H1 (cell line): ENCODE measurements at regions not wholly inside any gene's neighbourhood (a gene's known extent, or its start where the extent isn't known, plus 50 kb on each side); places are given as distances from the start of the nearest gene placed in this dataset.

ENCODE experiments used
- CTCF ChIA-PET: fragments of 300-600 bp; sonication (Branson Sonifier 250); formaldehyde crosslinking; loops from one replicate; lab custom pipeline; 2021; ENCODE audit not compliant: partially characterized antibody; lab: Charles Lee
- POLR2A ChIA-PET: fragments of 300-600 bp; sonication (Branson Sonifier 250); formaldehyde crosslinking; loops from one replicate; lab custom pipeline; 2021; ENCODE audit warnings: inconsistent platforms; ENCODE audit not compliant: partially characterized antibody; lab: Charles Lee
- DNase-seq, 2 experiments: peaks; one replicate each; pipeline versions ENCODE4 v3.0.0 to v3.0.0-alpha.2; 2010 to 2022; ENCODE audit warnings: low spot score in 2 of 2, low read depth in 1 of 2, mixed read lengths in 1 of 2
- FAIRE-seq: peaks from 2 replicates; lab custom pipeline; 2011; peaks lifted over from hg19 to GRCh38; lab: Jason Lieb, UNC
- H2AFZ ChIP-seq: 2 replicates; pipeline ENCODE4 v1.8.1; 2012; ENCODE audit warnings: low read length, inconsistent platforms
- H2AK5ac ChIP-seq: 2 replicates; pipeline ENCODE4 v1.6.1; 2013; ENCODE audit warnings: low read depth, low read length
- H2BK120ac ChIP-seq: replicated peaks from 2 replicates; pipeline ENCODE3; 2013; ENCODE audit warnings: low read depth, low read length, inconsistent platforms
- H2BK12ac ChIP-seq: 2 replicates; pipeline ENCODE4 v1.6.1; 2013; ENCODE audit warnings: low read depth, low read length
- H2BK15ac ChIP-seq: 2 replicates; pipeline ENCODE4 v1.6.1; 2013; ENCODE audit warnings: low read length
- H2BK20ac ChIP-seq: 2 replicates; pipeline ENCODE4 v1.6.1; 2013; ENCODE audit warnings: low read length
- H2BK5ac ChIP-seq: 2 replicates; pipeline ENCODE4 v1.6.1; 2013; ENCODE audit warnings: low read depth, low read length
- H3K14ac ChIP-seq: 2 replicates; pipeline ENCODE4 v1.6.1; 2013; ENCODE audit warnings: inconsistent platforms; ENCODE audit not compliant: insufficient read length
- H3K18ac ChIP-seq: 2 replicates; pipeline ENCODE4 v1.6.1; 2013; ENCODE audit warnings: low read length; ENCODE audit errors: extremely low read depth
- H3K23ac ChIP-seq: 2 replicates; pipeline ENCODE4 v1.6.1; 2013; ENCODE audit warnings: inconsistent platforms; ENCODE audit not compliant: insufficient read length
- H3K23me2 ChIP-seq: 2 replicates; pipeline ENCODE4 v1.6.1; 2013; ENCODE audit warnings: low read depth, low read length
- H3K27ac ChIP-seq: 2 replicates; pipeline ENCODE4 v1.6.1; 2011; ENCODE audit warnings: low read depth, low read length, inconsistent platforms
- H3K27me3 ChIP-seq, 4 experiments: replicated peaks in 1 of 4; 1 replicate in 1 of 4; 2 replicates in 3 of 4; pipeline versions ENCODE4 v1.6.1 to v1.8.1; 2011 to 2013; ENCODE audit warnings: low read length in 3 of 4, mild to moderate bottlenecking in 3 of 4, inconsistent platforms in 2 of 4, mixed read lengths in 2 of 4, moderate library complexity in 1 of 4; ENCODE audit not compliant: control insufficient read depth in 3 of 4, insufficient read depth in 3 of 4; ENCODE audit errors: extremely low read depth in 1 of 4
- H3K36me3 ChIP-seq, 4 experiments: 2 replicates each; pipeline versions ENCODE4 v1.6.1 to v1.8.1; 2011 to 2013; ENCODE audit warnings: mild to moderate bottlenecking in 4 of 4, low read length in 3 of 4, moderate library complexity in 2 of 4, control low read depth in 1 of 4, inconsistent platforms in 1 of 4; ENCODE audit not compliant: insufficient read depth in 4 of 4, control insufficient read depth in 2 of 4
- H3K4ac ChIP-seq: replicated peaks from 2 replicates; pipeline ENCODE3; 2013; ENCODE audit warnings: low read length, low read depth, mixed read lengths, inconsistent platforms; ENCODE audit not compliant: insufficient read length
- H3K4me1 ChIP-seq, 4 experiments: replicated peaks in 1 of 4; 1 replicate in 1 of 4; 2 replicates in 3 of 4; pipeline versions ENCODE4 v1.6.1 to v1.8.1; 2011 to 2013; ENCODE audit warnings: low read length in 3 of 4, inconsistent platforms in 2 of 4, mixed read lengths in 1 of 4; ENCODE audit not compliant: insufficient read depth in 4 of 4, control insufficient read depth in 3 of 4
- H3K4me2 ChIP-seq, 2 experiments: 2 replicates each; pipeline versions ENCODE4 v1.6.1 to v1.8.1; 2011 to 2013; ENCODE audit warnings: low read depth in 2 of 2, low read length in 2 of 2, control low read depth in 1 of 2, inconsistent platforms in 1 of 2, mild to moderate bottlenecking in 1 of 2; ENCODE audit not compliant: insufficient read depth in 1 of 2
- H3K4me3 ChIP-seq, 4 experiments: fragments of 200-600, 300-600 bp in 1 of 4; sonication (generic), shearing (Covaris generic), sonication (Bioruptor Twin) in 1 of 4; 2 replicates each; pipeline versions ENCODE4 v1.5.1 to v1.8.1; 2011 to 2016; ENCODE audit warnings: low read length in 4 of 4, low read depth in 3 of 4, control low read depth in 2 of 4, inconsistent platforms in 2 of 4, mild to moderate bottlenecking in 2 of 4, mixed read lengths in 1 of 4, moderate library complexity in 1 of 4; ENCODE audit not compliant: insufficient read depth in 2 of 4; ENCODE audit errors: extremely low read depth in 1 of 4
- H3K56ac ChIP-seq: replicated peaks from 2 replicates; pipeline ENCODE3; 2013; ENCODE audit warnings: low read depth, mild to moderate bottlenecking, mixed read lengths, low read length, inconsistent platforms; ENCODE audit not compliant: insufficient read length
- H3K79me1 ChIP-seq: 2 replicates; pipeline ENCODE4 v1.6.1; 2013; ENCODE audit warnings: low read depth, low read length, control low read depth
- H3K79me2 ChIP-seq, 2 experiments: 2 replicates each; pipeline versions ENCODE4 v1.6.1 to v1.8.1; 2012 to 2013; ENCODE audit warnings: low read length in 2 of 2, mild to moderate bottlenecking in 2 of 2, inconsistent platforms in 1 of 2; ENCODE audit not compliant: insufficient read depth in 2 of 2, control insufficient read depth in 1 of 2
- H3K9ac ChIP-seq, 4 experiments: replicated peaks in 1 of 4; 1 replicate in 1 of 4; 2 replicates in 3 of 4; pipeline versions ENCODE4 v1.6.1 to v1.8.1; 2011 to 2013; ENCODE audit warnings: low read depth in 3 of 4, low read length in 3 of 4, control low read depth in 2 of 4, mild to moderate bottlenecking in 2 of 4, moderate library complexity in 2 of 4, inconsistent platforms in 1 of 4; ENCODE audit errors: extremely low read depth in 1 of 4
- H3K9me3 ChIP-seq, 2 experiments: 2 replicates each; pipeline versions ENCODE4 v1.6.1 to v1.8.1; 2012 to 2013; ENCODE audit warnings: mild to moderate bottlenecking in 2 of 2, moderate library complexity in 2 of 2, control low read depth in 1 of 2, inconsistent platforms in 1 of 2, low read depth in 1 of 2, low read length in 1 of 2, mixed read lengths in 1 of 2; ENCODE audit not compliant: insufficient read depth in 2 of 2
- H4K20me1 ChIP-seq, 2 experiments: replicated peaks in 1 of 2; 2 replicates each; pipeline versions ENCODE3 to v1.8.1; 2011 to 2013; ENCODE audit warnings: inconsistent platforms in 2 of 2, low read length in 2 of 2, mild to moderate bottlenecking in 1 of 2; ENCODE audit not compliant: insufficient read depth in 2 of 2, control insufficient read depth in 1 of 2
- H4K5ac ChIP-seq: 2 replicates; pipeline ENCODE4 v1.6.1; 2013; ENCODE audit warnings: low read length, low read depth, mixed read lengths, inconsistent platforms; ENCODE audit not compliant: insufficient read length
- H4K8ac ChIP-seq: 2 replicates; pipeline ENCODE4 v1.8.0; 2013; ENCODE audit warnings: mild to moderate bottlenecking, moderate library complexity, low read length, inconsistent platforms; ENCODE audit not compliant: insufficient read depth; ENCODE audit errors: extremely low read depth
- H4K91ac ChIP-seq: replicated peaks from 2 replicates; pipeline ENCODE3; 2013; ENCODE audit warnings: low read length, mixed read lengths, inconsistent platforms; ENCODE audit not compliant: insufficient read length
- BRCA1 ChIP-seq: IDR thresholded peaks from 2 replicates; pipeline ENCODE4 v1.6.1; 2012; ENCODE audit warnings: low read depth, low read length, improper control_type of control experiment
- CBX5 ChIP-seq: fragments of 300-800, 300-1000 bp; sonication (generic); IDR thresholded peaks from 2 replicates; pipeline ENCODE4 v1.7.1; 2016; ENCODE audit warnings: antibody characterized with exemption, low read length, low read depth
- E2F6 ChIP-seq: IDR thresholded peaks from 2 replicates; pipeline ENCODE4 v1.6.1; 2012; ENCODE audit warnings: inconsistent platforms
- FOSL1 ChIP-seq: IDR thresholded peaks from 2 replicates; pipeline ENCODE4 v1.6.1; 2011; ENCODE audit warnings: mild to moderate bottlenecking, low read depth, low read length, moderate library complexity; ENCODE audit not compliant: insufficient read depth
- KDM4A ChIP-seq: IDR thresholded peaks from one replicate; pipeline ENCODE4 v1.7.1; 2012; ENCODE audit warnings: low read depth, mild to moderate bottlenecking, moderate library complexity, low read length, inconsistent platforms; ENCODE audit not compliant: severe bottlenecking
- MAFK ChIP-seq: IDR thresholded peaks from 2 replicates; pipeline ENCODE4 v1.6.1; 2012; ENCODE audit warnings: low read depth, mild to moderate bottlenecking, improper control_type of control experiment, low read length
- POU5F1 ChIP-seq: IDR thresholded peaks from 2 replicates; pipeline ENCODE4 v1.6.1; 2011; ENCODE audit warnings: low read depth, mild to moderate bottlenecking, low read length, moderate library complexity
- SIRT6 ChIP-seq: IDR thresholded peaks from one replicate; pipeline ENCODE4 v1.7.1; 2012; ENCODE audit warnings: low read length, inconsistent platforms
- TAF1 ChIP-seq: IDR thresholded peaks from 2 replicates; pipeline ENCODE4 v1.6.1; 2011; ENCODE audit warnings: mild to moderate bottlenecking, low read depth, low read length
- WGBS, 2 experiments: shearing (Covaris generic) in 1 of 2; methylation state at CpG; one replicate each; pipeline versions ENCODE4 v1.1.6 to v1.1.7; 2013 to 2015; ENCODE audit warnings: low lambda C conversion rate in 2 of 2, mixed read lengths in 2 of 2, inconsistent platforms in 1 of 2, low coverage in 1 of 2, missing lambda C conversion rate in 1 of 2; ENCODE audit not compliant: insufficient replicate concordance in 2 of 2, insufficient coverage in 1 of 2, insufficient read length in 1 of 2; ENCODE audit errors: extremely low coverage in 1 of 2, missing lambda C conversion rate in 1 of 2; 5-methylcytosine and 5-hydroxymethylcytosine counted together

GRCh38 chr6:87789900-87790290 is 87.9 kb upstream of the AKIRIN2 start:
- Histone ChIP-seq H2AFZ (peak overlapping the region; percentile 94), H3K56ac (no peak overlapping the region), H4K5ac (no peak overlapping the region), H3K23ac (no peak overlapping the region), H3K14ac (no peak overlapping the region), H3K4ac (no peak overlapping the region)
- no peak for FAIRE-seq
- POLR2A ChIA-PET = no interaction called here
- TF ChIP-seq BRCA1 = no peak
- TF ChIP-seq E2F6 = no peak
- TF ChIP-seq TAF1 = no peak
- no peak for TF ChIP-seq FOSL1
- no peak for TF ChIP-seq KDM4A
- no peak for TF ChIP-seq MAFK
- TF ChIP-seq SIRT6 = no peak
- TF ChIP-seq CBX5 = no peak
- TF ChIP-seq POU5F1 = no peak
- TF ChIP-seq, all 59 proteins: peak for 0
- Histone ChIP-seq H3K4me3 (no peak overlapping the region), H2BK120ac (no peak overlapping the region), H2BK20ac (no peak overlapping the region), H3K4me2 (0 out of 4 replicates have a peak overlapping the region, but pooled peaks of 1 of the 2 experiments have one; percentile 49), H2BK12ac (no peak overlapping the region), H2AK5ac (no peak overlapping the region), H3K27ac (no peak overlapping the region), H3K4me1 (peaks cover 0 to 14% (median 5%) of the 10 kb centered on the region in 4 experiments; a peak in 4 of 7 replicates), H3K36me3 (no peaks in the 10 kb centered on the region), H3K9me3 (no peaks in the 10 kb centered on the region), H4K8ac (no peak overlapping the region), H4K20me1 (no peaks in the 10 kb centered on the region), H4K91ac (no peak overlapping the region), H3K9ac (no peak overlapping the region), H3K23me2 (no peaks in the 10 kb centered on the region), H3K79me2 (no peaks in the 10 kb centered on the region), H3K27me3 (no peaks in the 10 kb centered on the region), H3K79me1 (no peaks in the 10 kb centered on the region), H2BK15ac (no peak overlapping the region), H2BK5ac (no peak overlapping the region), H3K18ac (no peak overlapping the region)
- DNase-seq = no peak
- WGBS, 2 experiments = 75% methylated on average over 3 of the region's 3 CpGs; no CpG with 5 or more reads in 1 of the 2 experiments
- CTCF ChIA-PET = no interaction called here
